HEK293T (cell line): ENCODE measurements at regions not wholly inside any gene's neighbourhood (a gene's known extent, or its start where the extent isn't known, plus 50 kb on each side); places are given as distances from the start of the nearest gene placed in this dataset.

ENCODE experiments used
- BHLHE40 ChIP-seq: fragments of 450-650 bp; IDR thresholded peaks from 2 replicates; pipeline ENCODE4 v1.6.1; 2016; ENCODE audit warnings: mild to moderate bottlenecking, moderate library complexity, borderline replicate concordance
- CTBP1 ChIP-seq: fragments of 450-650 bp; IDR thresholded peaks from 2 replicates; pipeline ENCODE4 v1.6.1; 2016; ENCODE audit warnings: borderline replicate concordance
- ELF4 ChIP-seq: fragments of 450-650 bp; IDR thresholded peaks from 2 replicates; pipeline ENCODE4 v1.6.1; 2017; ENCODE audit warnings: antibody characterized with exemption
- FOXA1 ChIP-seq: fragments of 450-650 bp; IDR thresholded peaks from 2 replicates; pipeline ENCODE4 v1.6.1; 2016; ENCODE audit warnings: mild to moderate bottlenecking
- FOXK2 ChIP-seq: fragments of 450-650 bp; IDR thresholded peaks from 2 replicates; pipeline ENCODE4 v1.6.1; 2016; ENCODE audit warnings: mild to moderate bottlenecking
- FOXM1 ChIP-seq: fragments of 450-650 bp; IDR thresholded peaks from 2 replicates; pipeline ENCODE4 v1.6.1; 2017; ENCODE audit warnings: mild to moderate bottlenecking, borderline replicate concordance
- HDGF ChIP-seq: fragments of 450-650 bp; IDR thresholded peaks from 2 replicates; pipeline ENCODE4 v1.6.1; 2017; ENCODE audit warnings: antibody characterized with exemption, borderline replicate concordance
- NFRKB ChIP-seq: fragments of 450-650 bp; IDR thresholded peaks from 2 replicates; pipeline ENCODE4 v1.6.1; 2016; ENCODE audit warnings: mild to moderate bottlenecking, moderate library complexity
- PKNOX1 ChIP-seq: fragments of 450-650 bp; IDR thresholded peaks from 2 replicates; pipeline ENCODE4 v1.6.1; 2016
- SP1 ChIP-seq: fragments of 450-650 bp; IDR thresholded peaks from 2 replicates; pipeline ENCODE4 v1.6.1; 2017
- TARDBP ChIP-seq: fragments of 450-650 bp; IDR thresholded peaks from 2 replicates; pipeline ENCODE4 v1.6.1; 2016
- ZNF384 ChIP-seq: fragments of 450-650 bp; IDR thresholded peaks from 2 replicates; pipeline ENCODE4 v1.6.1; 2016

- TF ChIP-seq TARDBP (no peak), BHLHE40 (no peak), PKNOX1 (no peak), SP1 (no peak), FOXA1 (no peak), FOXM1 (no peak), FOXK2 (no peak), CTBP1 (no peak), HDGF (no peak), NFRKB (no peak), ELF4 (no peak), ZNF384 (no peak)
Measured at GRCh38 chrX:94813541-94813940, 1139.5 kb downstream of the FAM133A start.
